ENCODE measurements at regions not wholly inside any gene's neighbourhood (a gene's known extent, or its start where the extent isn't known, plus 50 kb on each side); places are given as distances from the start of the nearest gene placed in this dataset.
A peak's percentile ranks its signal among the peaks of the same experiment; 100 is the strongest.

DNA sequence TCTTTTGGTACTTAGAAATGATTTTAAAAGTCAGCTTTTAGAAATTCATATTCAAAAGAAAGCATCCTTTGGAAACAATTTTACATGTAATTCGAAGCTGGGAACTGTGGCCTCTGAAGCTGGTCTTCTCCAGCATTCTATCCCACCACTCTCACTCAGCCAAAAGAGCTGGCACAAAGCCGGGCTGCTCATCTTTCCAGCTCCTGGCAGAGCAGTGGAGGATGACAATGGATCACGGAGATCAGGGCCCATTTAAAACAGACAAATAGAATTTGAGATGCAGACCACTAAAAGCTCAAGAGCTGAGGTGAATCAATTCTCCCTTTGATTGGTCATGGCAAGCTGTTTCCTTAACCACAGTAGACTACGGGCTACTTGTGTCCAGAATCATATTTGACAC lies 60.6 kb downstream of the OTOR start:
- TF ChIP-seq, protein P1, sequence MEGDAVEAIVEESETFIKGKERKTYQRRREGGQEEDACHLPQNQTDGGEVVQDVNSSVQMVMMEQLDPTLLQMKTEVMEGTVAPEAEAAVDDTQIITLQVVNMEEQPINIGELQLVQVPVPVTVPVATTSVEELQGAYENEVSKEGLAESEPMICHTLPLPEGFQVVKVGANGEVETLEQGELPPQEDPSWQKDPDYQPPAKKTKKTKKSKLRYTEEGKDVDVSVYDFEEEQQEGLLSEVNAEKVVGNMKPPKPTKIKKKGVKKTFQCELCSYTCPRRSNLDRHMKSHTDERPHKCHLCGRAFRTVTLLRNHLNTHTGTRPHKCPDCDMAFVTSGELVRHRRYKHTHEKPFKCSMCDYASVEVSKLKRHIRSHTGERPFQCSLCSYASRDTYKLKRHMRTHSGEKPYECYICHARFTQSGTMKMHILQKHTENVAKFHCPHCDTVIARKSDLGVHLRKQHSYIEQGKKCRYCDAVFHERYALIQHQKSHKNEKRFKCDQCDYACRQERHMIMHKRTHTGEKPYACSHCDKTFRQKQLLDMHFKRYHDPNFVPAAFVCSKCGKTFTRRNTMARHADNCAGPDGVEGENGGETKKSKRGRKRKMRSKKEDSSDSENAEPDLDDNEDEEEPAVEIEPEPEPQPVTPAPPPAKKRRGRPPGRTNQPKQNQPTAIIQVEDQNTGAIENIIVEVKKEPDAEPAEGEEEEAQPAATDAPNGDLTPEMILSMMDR (IDR thresholded peaks at IDR 0.05; ENCODE audit: low read length, missing control alignments) = no peak
- DNase-seq (ENCODE audit: low read depth) = no peak
- no peak overlapping the region for H3K4me3 ChIP-seq (replicated peaks; ENCODE audit: low read depth, low read length)

DNA sequence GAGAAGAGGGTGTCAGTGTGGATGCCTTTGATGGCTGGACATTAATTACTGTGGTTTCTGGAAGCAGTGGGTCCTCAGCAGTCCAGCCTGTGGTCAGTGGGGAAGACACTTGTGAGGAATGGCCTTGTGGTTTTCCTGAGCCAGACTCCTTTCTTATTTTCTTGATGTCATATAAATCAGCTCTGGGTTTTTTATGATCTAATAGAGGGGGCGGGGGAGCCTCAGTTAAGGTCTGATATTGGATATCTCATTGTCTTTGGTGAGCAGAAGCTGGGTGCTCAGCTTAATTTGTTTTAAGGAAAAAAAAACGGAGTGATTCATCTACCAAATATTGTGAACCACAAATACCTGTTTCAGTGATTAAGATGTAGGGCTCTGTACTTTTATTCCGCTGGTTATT lies 62.1 kb downstream of the OTOR start:
- no peak for DNase-seq (ENCODE audit: low read depth)
- no peak overlapping the region for H3K4me3 ChIP-seq (replicated peaks; ENCODE audit: low read depth, low read length)
- TF ChIP-seq, protein P1 (IDR thresholded peaks at IDR 0.05; ENCODE audit: low read length, missing control alignments) = no peak

DNA sequence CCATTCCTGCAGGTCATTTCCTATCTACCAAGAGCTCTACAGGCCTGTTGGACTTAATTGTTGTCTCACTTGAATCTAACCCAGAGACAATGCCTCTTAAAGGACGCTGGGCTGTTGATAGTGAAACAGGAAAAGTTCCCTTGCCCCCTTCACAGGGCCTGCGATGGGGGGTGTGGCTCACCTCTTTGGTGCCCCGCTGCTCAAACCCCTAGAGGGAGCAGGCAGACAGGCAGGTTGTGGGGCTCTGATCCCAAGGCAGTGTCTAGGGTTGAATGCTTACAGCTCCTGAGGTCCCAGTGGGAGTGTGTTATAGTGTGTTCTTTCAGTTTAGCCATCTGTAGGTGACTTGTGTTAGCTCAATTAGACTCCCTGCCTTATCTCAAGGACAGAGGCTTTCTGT lies 68.0 kb downstream of the OTOR start:
- TF ChIP-seq, protein P1 (IDR thresholded peaks at IDR 0.05; ENCODE audit: low read length, missing control alignments) = no peak
- DNase-seq (ENCODE audit: low read depth) = no peak
- H3K4me3 ChIP-seq (replicated peaks; ENCODE audit: low read depth, low read length) = no peak overlapping the region

DNA sequence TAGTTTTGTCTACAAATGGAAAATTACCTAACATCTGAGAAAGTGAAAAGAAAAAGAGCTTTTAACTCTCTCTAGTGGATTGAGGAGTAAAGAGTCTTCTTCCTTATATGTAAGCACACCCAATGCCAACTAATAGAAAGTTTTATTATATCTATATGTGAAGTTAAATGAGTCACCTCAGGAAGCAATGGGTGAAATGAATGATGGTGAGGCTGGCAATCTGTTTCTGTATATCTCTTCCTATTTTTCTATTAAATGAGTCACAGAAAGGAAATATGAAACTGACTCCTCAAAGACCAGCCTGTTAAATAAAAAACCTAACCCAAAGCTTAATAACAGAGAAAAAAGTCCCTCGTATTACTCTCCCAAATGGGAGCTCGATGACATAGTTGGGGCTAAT lies 71.3 kb downstream of the OTOR start:
- H3K4me3 ChIP-seq (replicated peaks; ENCODE audit: low read depth, low read length) = no peak overlapping the region
- TF ChIP-seq, protein P1 (IDR thresholded peaks at IDR 0.05; ENCODE audit: low read length, missing control alignments) = no peak
- DNase-seq (ENCODE audit: low read depth) = no peak

DNA sequence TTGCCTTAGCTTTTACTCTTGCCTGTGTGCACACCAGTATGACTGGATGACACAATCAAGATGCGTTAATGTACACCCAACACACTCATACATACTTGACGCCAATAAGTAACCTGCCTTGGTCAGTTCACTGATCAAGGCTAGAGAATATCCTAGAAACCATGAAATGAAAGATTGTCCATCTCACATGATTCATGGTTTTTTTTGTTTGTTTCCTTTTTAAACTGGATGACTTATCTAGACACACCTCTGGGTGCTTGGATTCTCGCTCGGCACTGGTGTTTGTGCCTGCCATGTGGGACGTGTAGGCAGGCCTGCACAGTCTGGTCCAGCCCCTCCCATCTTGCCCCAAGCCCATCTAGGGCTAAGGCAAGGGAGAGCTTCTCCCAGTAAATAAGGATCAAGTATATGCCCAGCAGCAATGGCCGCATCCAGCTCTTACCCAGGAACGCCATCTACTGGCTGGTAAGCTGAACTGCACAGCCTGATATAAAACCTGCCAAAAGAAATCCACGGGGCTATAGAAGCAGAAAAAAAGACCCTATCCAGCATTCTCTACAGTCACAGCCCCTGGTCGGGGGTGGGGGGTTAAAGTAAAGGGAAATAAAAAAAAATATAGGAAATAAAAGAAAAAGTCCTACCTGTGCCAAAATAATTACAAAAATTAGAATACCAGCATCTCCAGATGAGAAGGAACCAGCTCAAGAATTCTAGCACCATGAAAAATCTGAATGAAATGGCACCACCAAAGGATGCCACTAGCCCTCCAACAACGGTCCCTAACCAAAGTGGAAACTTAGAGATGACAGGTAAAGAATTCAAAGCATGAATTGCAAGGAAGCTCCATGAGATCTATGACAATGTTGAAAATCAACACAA lies 73.3 kb downstream of the OTOR start:
- TF ChIP-seq, protein P1 (IDR thresholded peaks at IDR 0.05; ENCODE audit: low read length, missing control alignments) = peak; percentile 97
- H3K4me3 ChIP-seq (replicated peaks; ENCODE audit: low read depth, low read length) = no peak overlapping the region
- DNase-seq (ENCODE audit: low read depth) = peak; percentile 61

DNA sequence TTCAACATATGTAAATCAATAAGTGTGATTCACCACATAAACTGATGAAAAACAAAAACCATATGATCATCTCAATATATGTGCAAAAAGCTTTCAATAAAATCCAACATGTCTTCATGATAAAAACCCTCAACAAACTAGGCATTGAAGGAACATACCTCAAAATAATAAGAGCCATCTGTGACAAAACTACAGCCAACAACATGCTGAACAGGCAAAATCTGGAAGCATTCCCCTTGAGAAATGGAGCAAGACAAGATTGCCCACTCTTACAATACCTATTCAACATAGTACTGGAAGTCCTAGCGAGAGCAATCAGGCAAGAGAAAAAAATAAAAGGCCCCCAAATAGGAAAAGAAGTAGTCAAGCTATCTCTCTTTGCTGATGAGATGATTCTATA lies 76.5 kb downstream of the OTOR start:
- DNase-seq (ENCODE audit: low read depth) = no peak
- no peak overlapping the region for H3K4me3 ChIP-seq (replicated peaks; ENCODE audit: low read depth, low read length)
- TF ChIP-seq, protein P1 (IDR thresholded peaks at IDR 0.05; ENCODE audit: low read length, missing control alignments) = no peak
